ENCODE measurements at regions not wholly inside any gene's neighbourhood (a gene's known extent, or its start where the extent isn't known, plus 50 kb on each side); places are given as distances from the start of the nearest gene placed in this dataset.

DNA sequence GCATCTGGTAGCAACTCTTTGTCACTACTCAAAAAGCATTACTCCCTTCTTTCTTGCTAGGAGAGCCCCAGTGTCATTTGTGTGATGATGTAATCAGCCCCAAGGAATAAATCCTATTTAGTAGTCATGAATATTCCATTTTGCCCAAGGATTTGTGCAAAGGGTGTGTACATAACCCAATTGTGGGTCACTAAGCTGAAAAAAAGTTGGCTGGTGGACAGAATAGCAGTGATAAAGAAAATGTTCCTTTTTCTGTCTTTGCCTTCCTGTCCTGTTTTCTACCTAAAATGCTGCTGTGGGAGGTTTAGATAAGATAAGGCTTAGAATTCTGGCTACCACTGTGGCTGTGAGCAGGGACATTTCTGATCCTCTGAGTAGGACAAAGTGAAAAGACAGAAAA lies 223.1 kb upstream of the ITGA1 start:
- Histone ChIP-seq H3K27me3 (no peaks in the 10 kb centered on the region), H3K79me2 (no peaks in the 10 kb centered on the region), H2AFZ (no peak overlapping the region), H4K20me1 (ENCODE audit: insufficient read depth, poor library complexity, severe bottlenecking) (no peaks in the 10 kb centered on the region), H3K4me2 (no peak overlapping the region), H3K4me3 (no peak overlapping the region), H3K9me3 (ENCODE audit: low read depth) (no peaks in the 10 kb centered on the region), H3K27ac (no peak overlapping the region), H3K9me2 (replicated peaks; ENCODE audit: insufficient read depth) (no peaks in the 10 kb centered on the region), H3K36me3 (replicated peaks; ENCODE audit: insufficient read depth, low read depth) (no peaks in the 10 kb centered on the region), H3K4me1 (ENCODE audit: insufficient read depth) (no peaks in the 10 kb centered on the region)
- DNase-seq (ENCODE audit: low spot score): no peak
- TF ChIP-seq EZH2phosphoT487 (IDR thresholded peaks at IDR 0.05; ENCODE audit: low read depth, severe bottlenecking, unreplicated experiment) (no peak), EZH2 (IDR thresholded peaks at IDR 0.05; ENCODE audit: borderline replicate concordance) (no peak)
- TF ChIP-seq, protein P1, sequence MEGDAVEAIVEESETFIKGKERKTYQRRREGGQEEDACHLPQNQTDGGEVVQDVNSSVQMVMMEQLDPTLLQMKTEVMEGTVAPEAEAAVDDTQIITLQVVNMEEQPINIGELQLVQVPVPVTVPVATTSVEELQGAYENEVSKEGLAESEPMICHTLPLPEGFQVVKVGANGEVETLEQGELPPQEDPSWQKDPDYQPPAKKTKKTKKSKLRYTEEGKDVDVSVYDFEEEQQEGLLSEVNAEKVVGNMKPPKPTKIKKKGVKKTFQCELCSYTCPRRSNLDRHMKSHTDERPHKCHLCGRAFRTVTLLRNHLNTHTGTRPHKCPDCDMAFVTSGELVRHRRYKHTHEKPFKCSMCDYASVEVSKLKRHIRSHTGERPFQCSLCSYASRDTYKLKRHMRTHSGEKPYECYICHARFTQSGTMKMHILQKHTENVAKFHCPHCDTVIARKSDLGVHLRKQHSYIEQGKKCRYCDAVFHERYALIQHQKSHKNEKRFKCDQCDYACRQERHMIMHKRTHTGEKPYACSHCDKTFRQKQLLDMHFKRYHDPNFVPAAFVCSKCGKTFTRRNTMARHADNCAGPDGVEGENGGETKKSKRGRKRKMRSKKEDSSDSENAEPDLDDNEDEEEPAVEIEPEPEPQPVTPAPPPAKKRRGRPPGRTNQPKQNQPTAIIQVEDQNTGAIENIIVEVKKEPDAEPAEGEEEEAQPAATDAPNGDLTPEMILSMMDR (IDR thresholded peaks at IDR 0.05; ENCODE audit: poor library complexity): no peak

DNA sequence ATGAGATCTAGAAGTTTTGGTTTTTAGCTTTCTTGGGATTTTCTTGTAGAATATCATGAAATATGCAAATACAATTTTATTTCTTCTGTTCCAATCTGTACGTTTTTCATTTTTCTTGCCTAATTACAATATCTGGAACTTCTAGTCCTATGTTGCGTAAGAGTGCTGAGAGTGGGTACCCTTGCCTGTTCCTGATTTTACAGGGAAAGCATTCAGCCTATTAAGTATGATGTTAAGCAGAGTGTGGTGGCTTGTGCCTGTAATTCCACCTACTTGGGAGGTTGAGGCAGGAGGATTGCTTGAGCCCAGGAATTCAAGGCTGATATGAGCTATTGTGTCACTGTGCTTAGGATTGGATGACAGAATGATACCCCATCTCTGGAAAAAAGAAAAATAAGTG lies 210.2 kb upstream of the ITGA1 start:
- no peaks in the 10 kb centered on the region for H3K9me2 ChIP-seq (replicated peaks; ENCODE audit: insufficient read depth)
- no peaks in the 10 kb centered on the region for H4K20me1 ChIP-seq (ENCODE audit: insufficient read depth, poor library complexity, severe bottlenecking)
- H3K4me1 ChIP-seq (ENCODE audit: insufficient read depth): no peaks in the 10 kb centered on the region
- H3K27ac ChIP-seq: no peak overlapping the region
- TF ChIP-seq EZH2phosphoT487 (IDR thresholded peaks at IDR 0.05; ENCODE audit: low read depth, severe bottlenecking, unreplicated experiment) (no peak), EZH2 (IDR thresholded peaks at IDR 0.05; ENCODE audit: borderline replicate concordance) (no peak)
- TF ChIP-seq, protein P1 (IDR thresholded peaks at IDR 0.05; ENCODE audit: poor library complexity): no peak
- no peak overlapping the region for H2AFZ ChIP-seq
- no peak for DNase-seq (ENCODE audit: low spot score)
- H3K79me2 ChIP-seq: no peaks in the 10 kb centered on the region
- no peaks in the 10 kb centered on the region for H3K36me3 ChIP-seq (replicated peaks; ENCODE audit: insufficient read depth, low read depth)
- H3K4me2 ChIP-seq: no peak overlapping the region
- H3K4me3 ChIP-seq: no peak overlapping the region
- 92% methylated on average over 2 of the region's 2 CpGs for WGBS (ENCODE audit: low lambda C conversion rate, missing lambda C conversion rate)
- no peaks in the 10 kb centered on the region for H3K9me3 ChIP-seq (ENCODE audit: low read depth)
- no peaks in the 10 kb centered on the region for H3K27me3 ChIP-seq

DNA sequence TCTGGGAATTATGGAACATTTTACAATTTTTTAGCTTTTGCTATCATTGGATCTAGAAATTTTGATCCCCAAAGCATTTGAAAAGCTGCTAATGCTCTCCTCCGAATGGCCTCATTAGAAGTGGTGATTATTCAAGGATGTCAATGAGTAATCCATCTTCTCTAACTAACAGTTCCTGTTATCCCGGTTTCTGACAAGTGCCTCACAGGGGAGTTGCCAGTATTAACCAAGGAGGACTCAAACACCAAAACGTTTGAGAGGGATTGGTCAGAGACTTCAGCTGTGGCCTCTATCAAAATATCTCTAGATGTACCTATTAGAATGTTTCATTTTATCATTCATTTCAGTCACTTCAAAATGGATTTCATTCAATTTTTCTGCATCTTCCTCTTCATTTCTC lies 208.3 kb upstream of the ITGA1 start:
- no peaks in the 10 kb centered on the region for H3K36me3 ChIP-seq (replicated peaks; ENCODE audit: insufficient read depth, low read depth)
- H3K79me2 ChIP-seq: no peaks in the 10 kb centered on the region
- no peak overlapping the region for H3K27ac ChIP-seq
- no peak for TF ChIP-seq EZH2phosphoT487 (IDR thresholded peaks at IDR 0.05; ENCODE audit: low read depth, severe bottlenecking, unreplicated experiment)
- no peak for TF ChIP-seq EZH2 (IDR thresholded peaks at IDR 0.05; ENCODE audit: borderline replicate concordance)
- TF ChIP-seq, protein P1 (IDR thresholded peaks at IDR 0.05; ENCODE audit: poor library complexity): no peak
- no peaks in the 10 kb centered on the region for H3K9me2 ChIP-seq (replicated peaks; ENCODE audit: insufficient read depth)
- no peaks in the 10 kb centered on the region for H3K4me1 ChIP-seq (ENCODE audit: insufficient read depth)
- H2AFZ ChIP-seq: no peak overlapping the region
- H3K9me3 ChIP-seq (ENCODE audit: low read depth): no peaks in the 10 kb centered on the region
- no peak overlapping the region for H3K4me3 ChIP-seq
- H4K20me1 ChIP-seq (ENCODE audit: insufficient read depth, poor library complexity, severe bottlenecking): no peaks in the 10 kb centered on the region
- DNase-seq (ENCODE audit: low spot score): no peak
- H3K27me3 ChIP-seq: no peaks in the 10 kb centered on the region
- WGBS (ENCODE audit: low lambda C conversion rate, missing lambda C conversion rate): 29% methylated on average over 3 of the region's 3 CpGs
- H3K4me2 ChIP-seq: no peak overlapping the region

DNA sequence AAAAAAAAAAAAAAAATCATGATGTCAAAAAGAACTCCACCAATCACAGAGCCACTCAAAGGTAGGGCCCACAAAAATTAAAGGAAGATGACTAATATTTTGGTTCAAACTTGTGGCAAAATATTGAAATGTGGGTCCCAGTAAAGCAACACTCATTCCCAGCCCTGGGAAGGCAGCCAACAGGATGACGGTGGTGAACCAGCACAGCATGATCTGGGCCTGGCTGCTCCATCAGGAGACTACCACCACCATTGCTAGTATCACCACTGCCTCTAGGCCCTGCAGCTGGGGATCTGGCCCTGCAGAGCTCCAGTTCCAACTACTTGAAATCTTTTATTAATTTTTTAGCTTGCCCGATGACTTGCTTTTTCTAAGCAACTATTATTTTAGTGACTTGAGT lies 206.8 kb upstream of the ITGA1 start:
- no peak overlapping the region for H3K4me3 ChIP-seq
- H3K9me3 ChIP-seq (ENCODE audit: low read depth): no peaks in the 10 kb centered on the region
- no peak for DNase-seq (ENCODE audit: low spot score)
- no peaks in the 10 kb centered on the region for H4K20me1 ChIP-seq (ENCODE audit: insufficient read depth, poor library complexity, severe bottlenecking)
- H3K36me3 ChIP-seq (replicated peaks; ENCODE audit: insufficient read depth, low read depth): no peaks in the 10 kb centered on the region
- H3K79me2 ChIP-seq: no peaks in the 10 kb centered on the region
- H3K4me1 ChIP-seq (ENCODE audit: insufficient read depth): no peaks in the 10 kb centered on the region
- no peaks in the 10 kb centered on the region for H3K27me3 ChIP-seq
- no peaks in the 10 kb centered on the region for H3K9me2 ChIP-seq (replicated peaks; ENCODE audit: insufficient read depth)
- H2AFZ ChIP-seq: no peak overlapping the region
- 98% methylated on average over 2 of the region's 2 CpGs for WGBS (ENCODE audit: low lambda C conversion rate, missing lambda C conversion rate)
- no peak overlapping the region for H3K4me2 ChIP-seq
- H3K27ac ChIP-seq: no peak overlapping the region
- TF ChIP-seq, protein P1 (IDR thresholded peaks at IDR 0.05; ENCODE audit: poor library complexity): no peak
- TF ChIP-seq EZH2 (IDR thresholded peaks at IDR 0.05; ENCODE audit: borderline replicate concordance) (no peak), EZH2phosphoT487 (IDR thresholded peaks at IDR 0.05; ENCODE audit: low read depth, severe bottlenecking, unreplicated experiment) (no peak)

Data from hepatocyte (in vitro differentiated cells).